NCI-H446 (cell line): ENCODE measurements at regions not wholly inside any gene's neighbourhood (a gene's known extent, or its start where the extent isn't known, plus 50 kb on each side); places are given as distances from the start of the nearest gene placed in this dataset.
"Not testable (repeated sequence)": the region's sequence is repeated elsewhere in the genome, so short reads cannot be mapped to it uniquely, and the experiment has no call there.

Experiments used
- DNase-seq, 2 experiments: peaks; one replicate each; lab custom pipeline; 2025; lab: John Stamatoyannopoulos, UW

GRCh38 chr3:181920409-181920808, 208.7 kb downstream of the SOX2 start:
- no peak for DNase-seq

- DNase-seq: no peak
These were observed 209.5 kb downstream of the SOX2 start for GRCh38 chr3:181921220-181921619.

- not testable (repeated sequence) for DNase-seq
These were observed 214.1 kb downstream of the SOX2 start for GRCh38 chr3:181925841-181926240.

- no peak for DNase-seq
These were observed 217.8 kb downstream of the SOX2 start for GRCh38 chr3:181929501-181929900.

DNA sequence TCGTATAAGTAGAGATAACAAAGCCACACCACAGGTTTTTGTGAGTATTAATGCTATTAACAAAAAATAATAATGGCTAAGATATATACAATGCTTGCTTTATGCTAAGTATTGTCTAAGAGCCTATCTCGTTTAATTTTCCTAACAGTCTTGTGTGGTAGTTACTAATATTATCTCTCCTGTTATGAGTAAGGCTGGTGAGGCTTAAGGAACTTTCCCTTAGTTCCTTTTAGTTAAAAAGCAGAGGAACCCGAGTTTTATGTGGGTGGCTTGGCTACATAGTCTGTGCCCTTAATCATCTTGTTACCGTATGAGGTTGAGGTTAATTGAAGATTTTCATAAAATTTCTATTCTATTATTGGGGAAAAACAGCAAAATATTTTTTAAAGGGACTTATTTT, 218.4 kb downstream of the SOX2 start:
- no peak for DNase-seq

DNA sequence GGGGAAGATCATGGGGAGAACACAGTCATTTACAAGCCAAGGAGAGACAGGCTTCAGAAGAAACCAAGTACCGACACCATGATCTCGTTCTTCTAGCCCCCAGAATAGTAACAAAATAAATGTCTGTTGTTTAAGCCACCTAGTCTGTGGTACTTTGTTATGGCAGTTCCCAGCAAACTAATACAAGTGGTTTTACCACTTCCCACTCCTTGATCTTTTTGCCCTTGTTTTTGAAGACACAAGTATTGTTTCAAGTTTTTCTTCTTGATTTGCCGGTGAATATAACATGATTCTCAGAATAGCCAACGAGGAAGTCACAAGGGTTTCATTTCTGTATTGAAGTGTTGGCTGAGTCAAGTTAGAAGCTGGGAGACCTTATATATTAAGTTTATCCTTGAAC, 220.3 kb downstream of the SOX2 start:
- no peak for DNase-seq

DNA sequence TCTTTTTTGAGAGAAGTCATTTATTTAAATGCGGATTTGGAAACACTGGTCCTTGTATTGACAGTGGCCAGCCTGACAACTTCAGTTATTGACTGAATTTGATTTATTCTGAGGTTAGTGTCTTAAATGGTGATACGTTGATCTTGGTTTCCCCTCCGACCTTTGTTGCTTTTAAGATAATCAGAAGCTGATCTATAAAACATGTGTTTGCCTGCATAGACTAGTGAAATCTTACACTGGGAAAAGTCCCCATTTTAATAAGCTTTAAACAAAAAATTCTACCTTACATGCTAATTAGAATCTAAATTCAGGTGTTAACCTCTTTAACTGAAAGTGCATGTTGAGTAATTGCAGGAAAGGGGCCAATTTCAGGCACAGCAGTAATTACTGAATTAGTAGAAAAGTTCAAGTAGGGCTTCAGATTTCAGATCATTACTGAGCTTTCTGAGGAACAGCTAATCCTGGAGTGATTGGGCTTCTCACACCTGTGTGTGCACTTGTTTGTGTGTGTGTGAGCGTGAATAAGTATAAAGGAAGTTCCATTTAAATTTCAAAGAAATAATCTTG, 221.4 kb downstream of the SOX2 start:
- no peak for DNase-seq

DNA sequence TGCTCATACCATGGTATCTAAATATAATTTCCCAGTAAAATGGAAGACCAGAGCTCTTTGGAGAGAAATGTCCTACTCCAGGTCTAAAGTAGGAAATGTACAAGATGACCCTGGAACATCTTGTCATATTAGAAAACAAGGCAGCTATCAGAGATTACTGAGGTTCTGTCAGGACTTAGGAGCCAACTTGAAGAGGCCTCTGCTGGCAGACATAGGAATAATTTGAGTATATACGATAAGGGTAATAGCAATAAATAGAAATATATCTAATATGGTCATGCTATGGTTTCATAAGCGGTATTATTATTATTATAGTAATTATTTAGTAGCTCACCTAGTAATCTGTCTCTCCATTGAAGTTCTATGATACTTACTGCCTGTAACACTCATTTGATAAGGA, 224.2 kb downstream of the SOX2 start:
- DNase-seq: no peak

DNA sequence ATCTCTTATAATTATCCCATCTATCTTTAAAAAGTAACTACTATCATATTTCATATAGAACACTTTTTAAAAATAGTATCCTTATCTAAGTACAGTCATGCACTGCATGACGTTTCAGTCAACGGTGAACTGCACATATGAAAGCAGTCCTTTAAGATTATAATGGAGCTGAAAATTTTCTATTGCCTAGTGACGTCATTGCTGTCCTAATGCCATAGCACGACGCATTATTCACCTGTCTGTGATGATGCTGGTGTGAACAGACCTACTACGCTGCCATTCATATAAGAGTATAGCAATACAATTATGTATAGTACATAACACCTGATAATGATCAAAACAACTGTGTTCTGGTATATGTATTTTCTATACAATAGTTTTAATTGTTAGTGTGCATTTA, 225.0 kb downstream of the SOX2 start:
- DNase-seq: no peak

- not testable (repeated sequence) for DNase-seq
These were observed 226.9 kb downstream of the SOX2 start for GRCh38 chr3:181938580-181938979.

- DNase-seq: no peak
These were observed 229.0 kb downstream of the SOX2 start for GRCh38 chr3:181940703-181941102.

DNA sequence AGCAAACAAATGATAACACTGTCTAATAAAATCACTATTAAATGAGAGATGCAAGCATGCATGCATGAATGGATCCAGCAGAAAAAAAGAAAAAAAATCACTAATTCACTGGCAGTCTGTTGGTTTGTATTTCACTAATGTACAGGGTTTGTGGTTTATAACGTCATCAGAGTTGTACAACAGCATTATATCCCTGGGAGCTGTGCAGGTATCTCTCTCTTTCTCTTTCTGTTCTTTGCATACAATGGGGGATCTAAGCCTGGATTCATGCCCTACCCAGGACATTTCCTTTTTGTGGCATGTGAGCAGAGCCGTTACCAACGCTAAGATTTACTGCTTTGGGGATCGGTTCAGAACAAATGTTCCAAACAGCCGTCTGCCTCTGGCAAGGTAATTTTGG, 229.5 kb downstream of the SOX2 start:
- no peak for DNase-seq

DNA sequence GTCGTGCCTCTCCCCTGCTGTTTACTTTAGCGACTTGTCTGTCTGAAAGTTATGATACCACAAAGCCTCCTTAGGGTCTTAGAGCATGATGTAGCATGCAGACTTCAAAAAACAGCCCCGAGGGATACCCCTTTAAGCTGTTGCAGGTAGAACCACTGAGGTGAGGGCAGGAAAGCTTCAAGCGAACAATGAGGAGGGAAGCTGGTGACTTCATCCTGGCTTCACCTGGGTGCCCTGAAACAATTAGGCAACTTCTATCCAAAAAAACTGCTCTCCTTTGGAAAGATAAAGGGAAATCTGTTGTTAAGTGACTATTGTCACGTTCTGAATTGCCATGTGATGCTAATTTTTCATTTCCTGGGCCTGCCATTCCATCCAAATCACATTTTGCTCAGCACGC, 231.6 kb downstream of the SOX2 start:
- DNase-seq: no peak

- no peak for DNase-seq
These were observed 235.9 kb downstream of the SOX2 start for GRCh38 chr3:181947606-181948005.

GRCh38 chr3:181948286-181948685, 236.6 kb downstream of the SOX2 start:
- DNase-seq: no peak

GRCh38 chr3:181952221-181952620, 240.5 kb downstream of the SOX2 start:
- no peak for DNase-seq

DNA sequence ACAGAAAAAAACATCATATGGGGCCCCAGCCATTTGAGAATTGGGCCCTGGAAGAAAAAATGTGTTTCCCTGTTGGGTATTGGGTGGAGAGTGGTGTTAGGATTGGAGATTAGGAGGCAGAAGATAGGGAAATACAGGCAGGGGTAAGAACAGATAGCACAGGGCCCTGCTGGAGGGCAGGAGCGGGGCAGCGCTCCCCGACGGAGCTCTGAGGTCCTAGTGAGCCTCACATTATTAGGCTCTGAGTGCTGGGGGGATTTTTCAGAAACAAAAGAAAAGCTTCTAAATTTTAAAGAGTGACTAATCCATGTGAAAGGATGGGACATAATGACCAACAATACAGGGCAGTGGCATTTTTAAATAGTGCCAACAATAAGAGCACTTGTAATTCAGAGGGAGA, 241.2 kb downstream of the SOX2 start:
- no peak for DNase-seq

GRCh38 chr3:181955566-181955965, 243.8 kb downstream of the SOX2 start:
- no peak for DNase-seq

DNA sequence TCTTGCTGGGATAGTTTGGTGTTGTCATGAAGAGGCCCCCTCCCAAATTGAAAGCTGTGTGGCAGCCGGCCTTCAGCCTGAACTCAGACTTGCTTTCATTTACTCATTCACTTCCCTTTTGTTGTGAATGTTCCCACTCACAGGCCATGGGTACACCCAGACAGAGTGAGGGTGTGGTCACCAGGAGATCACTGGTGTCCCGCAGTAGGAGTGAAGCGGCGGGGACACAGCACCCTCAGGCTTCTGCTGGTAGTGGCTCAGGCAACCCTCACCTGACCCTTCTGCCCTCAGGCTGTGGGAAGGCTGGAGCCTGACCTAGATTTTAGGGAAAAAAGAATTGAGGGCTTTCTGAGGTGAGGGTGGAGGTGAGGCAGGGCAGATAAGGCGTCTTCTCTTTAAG, 244.4 kb downstream of the SOX2 start:
- DNase-seq: no peak

DNA sequence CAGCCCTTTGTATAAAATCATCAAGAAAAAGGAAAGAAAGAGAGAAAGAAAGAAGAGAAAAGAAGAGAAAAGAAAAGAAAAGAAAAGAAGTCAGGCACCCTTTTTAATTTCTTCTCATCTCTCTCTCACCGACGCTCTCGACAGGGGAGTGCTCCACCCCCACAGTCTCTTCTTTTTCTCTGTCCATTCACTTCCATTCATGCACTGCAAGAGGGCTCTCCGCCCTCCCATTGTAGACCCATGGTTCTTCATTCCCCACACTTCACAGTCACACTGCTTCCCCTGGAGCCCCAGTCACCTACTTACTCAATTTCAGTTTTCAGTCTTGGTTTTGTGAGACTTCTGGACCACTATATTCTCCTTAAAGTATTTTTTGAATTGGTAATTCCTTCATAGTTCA, 254.7 kb downstream of the SOX2 start:
- no peak for DNase-seq

- DNase-seq: no peak
These were observed 258.2 kb downstream of the SOX2 start for GRCh38 chr3:181969925-181970324.

DNA sequence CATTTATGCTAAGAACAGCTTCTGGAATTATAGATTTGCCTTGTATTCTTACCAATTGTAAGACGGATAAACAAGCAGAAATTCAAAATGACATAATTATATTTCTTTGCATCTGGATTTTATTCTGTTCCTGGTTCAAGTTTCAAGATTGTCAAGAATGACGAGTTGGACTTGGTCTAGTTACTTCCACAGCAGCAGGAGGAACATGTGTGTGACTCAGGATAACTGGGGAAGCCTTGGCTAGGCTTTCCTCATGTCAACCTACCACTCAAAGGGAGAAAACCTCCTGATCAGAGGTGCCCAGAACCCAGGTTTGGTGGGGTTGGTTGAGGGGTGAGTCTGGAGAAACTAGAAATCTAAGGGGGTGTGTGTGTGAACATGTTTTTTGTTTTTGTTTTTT, 259.7 kb downstream of the SOX2 start:
- no peak for DNase-seq

GRCh38 chr3:181974198-181974597, 262.5 kb downstream of the SOX2 start:
- DNase-seq: no peak

DNA sequence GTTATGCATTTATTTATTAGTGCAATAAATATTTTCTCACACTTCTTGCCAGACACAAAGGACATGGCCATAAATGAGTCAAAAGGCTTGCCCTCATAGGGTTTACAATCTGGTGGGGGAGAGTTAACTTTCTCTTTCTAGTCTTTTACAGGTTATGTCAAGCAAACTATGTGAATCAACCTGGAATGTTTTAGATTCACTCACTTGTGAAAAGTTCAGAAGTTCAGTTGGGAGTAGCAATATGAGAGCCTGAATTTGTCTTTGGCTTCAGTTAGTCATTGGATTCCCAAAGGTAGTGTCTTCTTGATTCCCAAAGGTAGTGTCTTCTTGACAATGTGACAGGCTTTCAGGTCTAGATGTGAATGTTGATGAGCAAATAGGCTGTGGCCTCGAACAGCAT, 264.8 kb downstream of the SOX2 start:
- DNase-seq: no peak

- no peak for DNase-seq
These were observed 273.7 kb downstream of the SOX2 start for GRCh38 chr3:181985386-181985785.
